ENCODE measurements at regions not wholly inside any gene's neighbourhood (a gene's known extent, or its start where the extent isn't known, plus 50 kb on each side); places are given as distances from the start of the nearest gene placed in this dataset.

GRCh38 chr18:24811950-24812681 is 351.7 kb downstream of the HRH4 start:
- no peak for TF ChIP-seq CTCF (conservative IDR thresholded peaks at IDR 0.05)
- no peak for TF ChIP-seq ZFX (IDR thresholded peaks at IDR 0.05)
- H3K27ac ChIP-seq, result no peak overlapping the region

DNA sequence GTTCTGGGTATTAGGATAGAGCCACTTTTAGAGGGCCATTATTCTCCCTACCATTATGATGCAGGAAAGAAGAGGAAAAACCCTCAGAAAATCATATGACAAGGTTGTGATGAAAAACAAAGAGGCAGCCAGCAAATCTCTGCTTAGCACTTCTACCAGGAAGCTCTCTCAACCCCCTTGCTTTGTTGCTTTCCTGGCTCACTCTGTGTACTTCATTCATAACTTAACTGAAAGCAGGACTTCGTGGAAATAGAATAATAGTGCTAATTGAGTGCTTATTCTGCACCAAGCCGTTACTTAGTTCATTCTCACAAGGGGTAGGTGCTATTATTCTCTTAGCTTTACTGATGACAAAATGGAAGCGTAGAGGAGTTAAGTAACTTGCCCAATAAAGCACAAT is 354.1 kb downstream of the HRH4 start:
- TF ChIP-seq CTCF (conservative IDR thresholded peaks at IDR 0.05) (no peak), ZFX (IDR thresholded peaks at IDR 0.05) (no peak)
- no peak overlapping the region for H3K27ac ChIP-seq

DNA sequence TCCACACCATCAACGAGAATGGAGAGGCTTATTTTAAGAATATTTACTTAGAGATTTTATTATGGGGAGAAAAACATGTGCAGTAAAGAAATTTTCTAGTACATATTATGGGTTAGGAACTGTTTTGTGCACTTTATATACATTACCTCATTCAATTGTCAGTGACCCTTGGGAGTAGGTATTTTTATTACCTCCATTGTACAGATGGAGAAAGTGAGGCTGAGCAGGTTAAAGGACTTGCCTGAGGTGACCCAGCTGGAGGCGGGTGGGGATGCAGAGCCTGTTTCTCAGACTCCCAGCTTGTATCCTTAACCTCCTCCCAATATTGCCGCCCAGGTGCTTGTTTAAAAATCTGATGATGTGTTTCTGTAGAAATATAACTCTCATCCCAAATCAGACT is 356.7 kb downstream of the HRH4 start:
- TF ChIP-seq CTCF (conservative IDR thresholded peaks at IDR 0.05) (no peak), ZFX (IDR thresholded peaks at IDR 0.05) (no peak)
- H3K27ac ChIP-seq, result no peak overlapping the region

DNA sequence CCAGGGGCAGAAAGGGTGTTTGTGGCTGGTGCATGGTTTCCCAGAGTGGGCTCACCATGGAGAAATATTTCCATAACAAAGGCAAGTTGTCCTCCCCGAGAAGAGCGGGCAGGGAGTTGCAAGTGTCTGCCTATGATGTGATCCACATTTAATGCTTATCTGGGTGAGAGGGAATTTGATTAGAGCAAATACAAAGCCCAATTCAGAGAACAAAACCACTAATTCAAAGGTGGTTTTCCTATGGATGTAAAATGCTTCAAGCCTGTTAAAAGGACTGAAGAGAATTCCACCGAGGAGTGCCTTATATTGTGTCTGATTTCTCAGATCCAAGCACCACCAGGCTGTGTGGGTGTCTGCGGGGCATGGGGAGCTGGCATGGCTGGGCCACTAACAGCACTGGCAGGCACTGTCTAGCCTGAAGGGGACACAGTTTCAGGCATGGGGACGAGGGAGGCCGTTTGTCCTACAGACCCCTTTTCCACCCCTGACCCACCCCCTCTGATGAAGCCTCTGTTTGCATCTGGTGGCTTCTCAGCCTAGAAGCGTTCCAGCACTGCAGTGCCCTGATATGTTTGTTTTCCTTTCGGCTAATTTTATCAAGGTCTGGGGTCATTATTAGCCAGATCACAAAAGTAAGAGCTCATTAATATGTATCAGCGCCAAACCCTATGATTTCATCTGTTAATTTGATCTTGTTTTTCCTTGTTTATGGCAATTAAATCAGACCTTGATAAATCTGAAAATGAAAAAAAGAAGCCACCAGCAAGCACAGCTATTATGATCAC is 357.3 kb downstream of the HRH4 start:
- TF ChIP-seq CTCF (conservative IDR thresholded peaks at IDR 0.05) (no peak), ZFX (IDR thresholded peaks at IDR 0.05) (no peak)
- no peak overlapping the region for H3K27ac ChIP-seq

DNA sequence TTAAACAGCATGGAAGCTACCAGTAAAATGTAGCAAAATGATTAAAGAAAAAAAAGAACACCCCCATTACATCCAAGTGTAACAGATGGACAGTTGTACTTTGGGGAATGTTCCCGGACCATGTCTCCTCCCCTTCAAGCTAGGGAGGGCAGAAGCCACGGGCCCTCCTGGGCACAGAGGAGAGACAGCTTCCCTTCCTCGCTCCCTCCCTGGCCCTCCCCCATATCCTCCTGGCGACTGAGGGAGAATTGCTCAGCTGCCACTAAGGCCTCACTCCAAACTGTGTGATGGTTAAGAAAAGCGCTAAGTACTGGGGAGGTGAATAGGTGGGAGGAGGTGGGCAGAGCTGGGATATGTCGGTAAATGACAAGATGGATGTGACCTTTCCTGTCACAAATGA is 358.0 kb downstream of the HRH4 start:
- TF ChIP-seq CTCF (conservative IDR thresholded peaks at IDR 0.05), result no peak
- no peak for TF ChIP-seq ZFX (IDR thresholded peaks at IDR 0.05)
- H3K27ac ChIP-seq, result no peak overlapping the region

- TF ChIP-seq ZFX (IDR thresholded peaks at IDR 0.05) (no peak), CTCF (conservative IDR thresholded peaks at IDR 0.05) (no peak)
- H3K27ac ChIP-seq, result no peak overlapping the region
These were observed 358.9 kb downstream of the HRH4 start for GRCh38 chr18:24819141-24819890.

- no peak overlapping the region for H3K27ac ChIP-seq
- TF ChIP-seq CTCF (conservative IDR thresholded peaks at IDR 0.05) (no peak), ZFX (IDR thresholded peaks at IDR 0.05) (no peak)
These were observed 365.0 kb downstream of the HRH4 start for GRCh38 chr18:24825397-24825796.
